MG63 (cell line): ENCODE measurements at regions not wholly inside any gene's neighbourhood (a gene's known extent, or its start where the extent isn't known, plus 50 kb on each side); places are given as distances from the start of the nearest gene placed in this dataset.
"Not testable (repeated sequence)": the region's sequence is repeated elsewhere in the genome, so short reads cannot be mapped to it uniquely, and the experiment has no call there.

Experiments used
- DNase-seq: peaks from one replicate; pipeline ENCODE4 v3.0.0-alpha.2; 2020
- H3K27me3 ChIP-seq: fragments of 250-450 bp; sonication (Bioruptor Pico); 2 replicates; pipeline ENCODE4 v1.5.1; 2020; ENCODE audit warnings: mild to moderate bottlenecking, moderate library complexity
- H3K36me3 ChIP-seq: fragments of 250-450 bp; sonication (Bioruptor Pico); 2 replicates; pipeline ENCODE4 v1.5.1; 2020; ENCODE audit warnings: mild to moderate bottlenecking, moderate library complexity
- H3K4me3 ChIP-seq: fragments of 250-450 bp; sonication (Bioruptor Pico); 2 replicates; pipeline ENCODE4 v1.5.1; 2020; ENCODE audit warnings: mild to moderate bottlenecking, moderate library complexity
- H3K9me3 ChIP-seq: fragments of 250-450 bp; sonication (Bioruptor Pico); 2 replicates; pipeline ENCODE4 v1.5.1; 2020; ENCODE audit warnings: mild to moderate bottlenecking, moderate library complexity

- no peaks in the 10 kb centered on the region for H3K9me3 ChIP-seq
- H3K27me3 ChIP-seq, result no peaks in the 10 kb centered on the region
- no peaks in the 10 kb centered on the region for H3K36me3 ChIP-seq
- H3K4me3 ChIP-seq, result no peak overlapping the region
- no peak for DNase-seq
Observed at GRCh38 chr1:194367121-194367520, 1180.7 kb upstream of the B3GALT2 start.

GRCh38 chr1:194366705-194367104, 1180.3 kb upstream of the B3GALT2 start:
- Histone ChIP-seq H3K4me3 (no peak overlapping the region), H3K36me3 (no peaks in the 10 kb centered on the region)
- DNase-seq, result no peak

GRCh38 chr1:194362327-194362726, 1175.9 kb upstream of the B3GALT2 start:
- Histone ChIP-seq H3K27me3 (no peaks in the 10 kb centered on the region), H3K4me3 (no peak overlapping the region), H3K36me3 (no peaks in the 10 kb centered on the region), H3K9me3 (no peaks in the 10 kb centered on the region)
- no peak for DNase-seq

More at GRCh38 chr1:194366705-194367104, 1180.3 kb upstream of the B3GALT2 start:
- Histone ChIP-seq H3K9me3 (no peaks in the 10 kb centered on the region), H3K27me3 (no peaks in the 10 kb centered on the region)

GRCh38 chr1:194361374-194362131, 1175.1 kb upstream of the B3GALT2 start:
- Histone ChIP-seq H3K36me3 (no peaks in the 10 kb centered on the region), H3K9me3 (no peaks in the 10 kb centered on the region), H3K4me3 (no peak overlapping the region), H3K27me3 (no peaks in the 10 kb centered on the region)
- no peak for DNase-seq

- H3K36me3 ChIP-seq, result no peaks in the 10 kb centered on the region
- no peak for DNase-seq
- no peak overlapping the region for H3K4me3 ChIP-seq
- no peaks in the 10 kb centered on the region for H3K27me3 ChIP-seq
- no peaks in the 10 kb centered on the region for H3K9me3 ChIP-seq
Observed at GRCh38 chr1:194358208-194358581, 1171.8 kb upstream of the B3GALT2 start.

GRCh38 chr1:194357573-194358207, 1171.3 kb upstream of the B3GALT2 start:
- not testable (repeated sequence) for DNase-seq

GRCh38 chr1:194355488-194356106, 1169.2 kb upstream of the B3GALT2 start:
- H3K36me3 ChIP-seq, result no peaks in the 10 kb centered on the region
- H3K9me3 ChIP-seq, result no peaks in the 10 kb centered on the region
- H3K27me3 ChIP-seq, result no peaks in the 10 kb centered on the region
- H3K4me3 ChIP-seq, result no peak overlapping the region
- DNase-seq, result no peak

More at GRCh38 chr1:194357573-194358207, 1171.3 kb upstream of the B3GALT2 start:
- not testable (repeated sequence) for H3K9me3 ChIP-seq, H3K36me3 ChIP-seq, H3K27me3 ChIP-seq, H3K4me3 ChIP-seq

- H3K27me3 ChIP-seq, result no peaks in the 10 kb centered on the region
- DNase-seq, result no peak
- no peaks in the 10 kb centered on the region for H3K9me3 ChIP-seq
- H3K4me3 ChIP-seq, result no peak overlapping the region
- H3K36me3 ChIP-seq, result no peaks in the 10 kb centered on the region
Observed at GRCh38 chr1:194353121-194353520, 1166.7 kb upstream of the B3GALT2 start.

- DNase-seq, result no peak
- H3K36me3 ChIP-seq, result no peaks in the 10 kb centered on the region
- no peaks in the 10 kb centered on the region for H3K9me3 ChIP-seq
- H3K27me3 ChIP-seq, result no peaks in the 10 kb centered on the region
- H3K4me3 ChIP-seq, result no peak overlapping the region
Observed at GRCh38 chr1:194347200-194347599, 1160.8 kb upstream of the B3GALT2 start.

- Histone ChIP-seq H3K4me3 (no peak overlapping the region), H3K27me3 (no peaks in the 10 kb centered on the region), H3K36me3 (no peaks in the 10 kb centered on the region), H3K9me3 (no peaks in the 10 kb centered on the region)
- no peak for DNase-seq
Observed at GRCh38 chr1:194342484-194343262, 1156.3 kb upstream of the B3GALT2 start.

- DNase-seq, result no peak
- no peaks in the 10 kb centered on the region for H3K27me3 ChIP-seq
- no peaks in the 10 kb centered on the region for H3K9me3 ChIP-seq
- H3K36me3 ChIP-seq, result no peaks in the 10 kb centered on the region
- H3K4me3 ChIP-seq, result no peak overlapping the region
Observed at GRCh38 chr1:194341587-194341986, 1155.2 kb upstream of the B3GALT2 start.

GRCh38 chr1:194339471-194339870, 1153.1 kb upstream of the B3GALT2 start:
- Histone ChIP-seq H3K9me3 (no peaks in the 10 kb centered on the region), H3K36me3 (no peaks in the 10 kb centered on the region), H3K4me3 (no peak overlapping the region), H3K27me3 (no peaks in the 10 kb centered on the region)
- DNase-seq, result no peak

- no peak for DNase-seq
- no peaks in the 10 kb centered on the region for H3K36me3 ChIP-seq
- no peak overlapping the region for H3K4me3 ChIP-seq
- H3K9me3 ChIP-seq, result no peaks in the 10 kb centered on the region
- no peaks in the 10 kb centered on the region for H3K27me3 ChIP-seq
Observed at GRCh38 chr1:194338241-194338948, 1152.0 kb upstream of the B3GALT2 start.

- DNase-seq, result no peak
- H3K4me3 ChIP-seq, result no peak overlapping the region
- no peaks in the 10 kb centered on the region for H3K27me3 ChIP-seq
Observed at GRCh38 chr1:194333240-194333639, 1146.8 kb upstream of the B3GALT2 start.

GRCh38 chr1:194331758-194332157, 1145.3 kb upstream of the B3GALT2 start:
- DNase-seq, result no peak
- Histone ChIP-seq H3K4me3 (no peak overlapping the region), H3K36me3 (no peaks in the 10 kb centered on the region), H3K9me3 (no peaks in the 10 kb centered on the region), H3K27me3 (no peaks in the 10 kb centered on the region)

More at GRCh38 chr1:194333240-194333639, 1146.8 kb upstream of the B3GALT2 start:
- Histone ChIP-seq H3K36me3 (no peaks in the 10 kb centered on the region), H3K9me3 (no peaks in the 10 kb centered on the region)

- Histone ChIP-seq H3K4me3 (no peak overlapping the region), H3K27me3 (no peaks in the 10 kb centered on the region), H3K36me3 (no peaks in the 10 kb centered on the region), H3K9me3 (no peaks in the 10 kb centered on the region)
- no peak for DNase-seq
Observed at GRCh38 chr1:194322751-194323150, 1136.3 kb upstream of the B3GALT2 start.
